ENCODE measurements at regions not wholly inside any gene's neighbourhood (a gene's known extent, or its start where the extent isn't known, plus 50 kb on each side); places are given as distances from the start of the nearest gene placed in this dataset.

GRCh38 chr5:133877351-133878235 lies 90.8 kb downstream of the C5orf15 start:
- TF ChIP-seq POLR2A (IDR thresholded peaks at IDR 0.05) = no peak
- no peak for TF ChIP-seq EP300 (IDR thresholded peaks at IDR 0.05)
- TF ChIP-seq, protein P1, sequence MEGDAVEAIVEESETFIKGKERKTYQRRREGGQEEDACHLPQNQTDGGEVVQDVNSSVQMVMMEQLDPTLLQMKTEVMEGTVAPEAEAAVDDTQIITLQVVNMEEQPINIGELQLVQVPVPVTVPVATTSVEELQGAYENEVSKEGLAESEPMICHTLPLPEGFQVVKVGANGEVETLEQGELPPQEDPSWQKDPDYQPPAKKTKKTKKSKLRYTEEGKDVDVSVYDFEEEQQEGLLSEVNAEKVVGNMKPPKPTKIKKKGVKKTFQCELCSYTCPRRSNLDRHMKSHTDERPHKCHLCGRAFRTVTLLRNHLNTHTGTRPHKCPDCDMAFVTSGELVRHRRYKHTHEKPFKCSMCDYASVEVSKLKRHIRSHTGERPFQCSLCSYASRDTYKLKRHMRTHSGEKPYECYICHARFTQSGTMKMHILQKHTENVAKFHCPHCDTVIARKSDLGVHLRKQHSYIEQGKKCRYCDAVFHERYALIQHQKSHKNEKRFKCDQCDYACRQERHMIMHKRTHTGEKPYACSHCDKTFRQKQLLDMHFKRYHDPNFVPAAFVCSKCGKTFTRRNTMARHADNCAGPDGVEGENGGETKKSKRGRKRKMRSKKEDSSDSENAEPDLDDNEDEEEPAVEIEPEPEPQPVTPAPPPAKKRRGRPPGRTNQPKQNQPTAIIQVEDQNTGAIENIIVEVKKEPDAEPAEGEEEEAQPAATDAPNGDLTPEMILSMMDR (IDR thresholded peaks at IDR 0.05) = no peak

Data from tibial nerve (tissue), 4 donors.